H9 (cell line): ENCODE measurements at regions not wholly inside any gene's neighbourhood (a gene's known extent, or its start where the extent isn't known, plus 50 kb on each side); places are given as distances from the start of the nearest gene placed in this dataset.

Experiments
- DNase-seq: peaks from one replicate; pipeline ENCODE4 v3.0.0-alpha.2; 2017
- H2AFZ ChIP-seq: one replicate; pipeline ENCODE4 v1.6.1; 2013; ENCODE audit warnings: mild to moderate bottlenecking, low read length, control low read depth, moderate library complexity
- H2AK5ac ChIP-seq: 2 replicates; pipeline ENCODE4 v1.6.1; 2013; ENCODE audit warnings: low read length, control low read depth, mixed read lengths; ENCODE audit not compliant: insufficient read length
- H2BK120ac ChIP-seq: one replicate; pipeline ENCODE4 v1.6.1; 2013; ENCODE audit warnings: low read depth, mild to moderate bottlenecking, low read length, control low read depth, inconsistent platforms; ENCODE audit not compliant: poor library complexity, severe bottlenecking
- H2BK12ac ChIP-seq: 2 replicates; pipeline ENCODE4 v1.6.1; 2013; ENCODE audit warnings: low read length, control low read depth, mixed read lengths, low read depth; ENCODE audit not compliant: insufficient read length
- H2BK15ac ChIP-seq: 2 replicates; pipeline ENCODE4 v1.6.1; 2013; ENCODE audit warnings: low read depth, low read length, control low read depth
- H2BK20ac ChIP-seq: one replicate; pipeline ENCODE4 v1.6.1; 2013; ENCODE audit warnings: low read depth, mild to moderate bottlenecking, low read length, control low read depth, inconsistent platforms; ENCODE audit not compliant: poor library complexity, severe bottlenecking
- H2BK5ac ChIP-seq: 2 replicates; pipeline ENCODE4 v1.6.1; 2013; ENCODE audit warnings: low read length, control low read depth, mixed read lengths; ENCODE audit not compliant: insufficient read length
- H3K14ac ChIP-seq: 2 replicates; pipeline ENCODE4 v1.6.1; 2013; ENCODE audit warnings: low read length, control low read depth; ENCODE audit not compliant: insufficient read depth
- H3K18ac ChIP-seq: 2 replicates; pipeline ENCODE4 v1.6.1; 2013; ENCODE audit warnings: low read depth, mild to moderate bottlenecking, mixed read lengths, low read length, control low read depth; ENCODE audit not compliant: insufficient read length
- H3K23ac ChIP-seq: 2 replicates; pipeline ENCODE4 v1.6.1; 2013; ENCODE audit warnings: low read length, control low read depth, mixed read lengths, low read depth; ENCODE audit not compliant: insufficient read length
- H3K23me2 ChIP-seq: 2 replicates; pipeline ENCODE4 v1.6.1; 2013; ENCODE audit warnings: low read depth, mild to moderate bottlenecking, mixed read lengths, low read length, control low read depth; ENCODE audit not compliant: insufficient read length, poor library complexity, severe bottlenecking
- H3K27ac ChIP-seq: 2 replicates; pipeline ENCODE4 v1.5.1; 2013; ENCODE audit warnings: low read length, control low read depth, mixed read lengths, low read depth; ENCODE audit not compliant: insufficient read length
- H3K27me3 ChIP-seq: 2 replicates; pipeline ENCODE4 v1.6.1; 2013; ENCODE audit warnings: low read length, control low read depth, inconsistent platforms; ENCODE audit not compliant: insufficient read depth
- H3K4ac ChIP-seq: 2 replicates; pipeline ENCODE4 v1.6.1; 2013; ENCODE audit warnings: low read depth, mild to moderate bottlenecking, control low read depth, inconsistent platforms, low read length, moderate library complexity
- H3K4me1 ChIP-seq: 2 replicates; pipeline ENCODE4 v1.6.1; 2013; ENCODE audit warnings: low read length, control low read depth, inconsistent platforms; ENCODE audit not compliant: insufficient read depth
- H3K4me2 ChIP-seq: 2 replicates; pipeline ENCODE4 v1.6.1; 2013; ENCODE audit warnings: low read length, control low read depth, mixed read lengths; ENCODE audit not compliant: insufficient read length, insufficient read depth
- H3K56ac ChIP-seq: 2 replicates; pipeline ENCODE4 v1.6.1; 2013; ENCODE audit warnings: low read depth, mild to moderate bottlenecking, mixed read lengths, low read length, control low read depth; ENCODE audit not compliant: insufficient read length
- H3K79me1 ChIP-seq: 2 replicates; pipeline ENCODE4 v1.6.1; 2013; ENCODE audit warnings: low read depth, mild to moderate bottlenecking, moderate library complexity, low read length, control low read depth, inconsistent platforms; ENCODE audit not compliant: insufficient read depth, poor library complexity, severe bottlenecking
- H3K79me2 ChIP-seq: 2 replicates; pipeline ENCODE4 v1.6.1; 2013; ENCODE audit warnings: low read length, control low read depth, inconsistent platforms; ENCODE audit not compliant: insufficient read depth
- H3K9ac ChIP-seq: 2 replicates; pipeline ENCODE4 v1.6.1; 2013; ENCODE audit warnings: low read length, control low read depth, mixed read lengths; ENCODE audit not compliant: insufficient read length; ENCODE audit errors: extremely low read depth
- H3K9me3 ChIP-seq: one replicate; pipeline ENCODE4 v1.6.1; 2013; ENCODE audit warnings: low read depth, low read length, inconsistent platforms; ENCODE audit not compliant: control insufficient read depth
- H3T11ph ChIP-seq: one replicate; pipeline ENCODE4 v1.6.1; 2013; ENCODE audit warnings: mild to moderate bottlenecking, low read length, control low read depth, inconsistent platforms
- H4K20me1 ChIP-seq: one replicate; pipeline ENCODE4 v1.6.1; 2013; ENCODE audit not compliant: control insufficient read depth, insufficient read length, insufficient read depth
- H4K5ac ChIP-seq: 2 replicates; pipeline ENCODE4 v1.6.1; 2013; ENCODE audit warnings: low read depth, mild to moderate bottlenecking, mixed read lengths, low read length, control low read depth; ENCODE audit not compliant: insufficient read length
- H4K8ac ChIP-seq: replicated peaks from 2 replicates; pipeline ENCODE4 v1.6.1; 2013; ENCODE audit warnings: low read length, control low read depth, mixed read lengths, low read depth; ENCODE audit not compliant: insufficient read length
- H4K91ac ChIP-seq: 2 replicates; pipeline ENCODE4 v1.6.1; 2013; ENCODE audit warnings: low read depth, mild to moderate bottlenecking, moderate library complexity, mixed read lengths, low read length, control low read depth; ENCODE audit not compliant: insufficient read length
- H3K27ac Mint-ChIP-seq, 3 experiments: 2 replicates in 2 of 3; 3 replicates in 1 of 3; pipeline ENCODE4 v1.8.0; 2020 to 2021; ENCODE audit warnings: mixed read lengths in 3 of 3, mild to moderate bottlenecking in 1 of 3, moderate library complexity in 1 of 3
- H3K27me3 Mint-ChIP-seq: 2 replicates; pipeline ENCODE4 v1.8.0; 2021; ENCODE audit warnings: low read depth, mild to moderate bottlenecking, moderate library complexity, mixed read lengths
- H3K36me3 Mint-ChIP-seq, 3 experiments: 2 replicates in 2 of 3; 3 replicates in 1 of 3; pipeline ENCODE4 v1.8.0; 2020 to 2021; ENCODE audit warnings: low read depth in 3 of 3, mixed read lengths in 3 of 3; ENCODE audit not compliant: insufficient read depth in 1 of 3
- H3K4me1 Mint-ChIP-seq, 2 experiments: 2 replicates each; pipeline ENCODE4 v1.8.0; 2020; ENCODE audit warnings: mixed read lengths in 2 of 2
- H3K4me3 Mint-ChIP-seq, 2 experiments: 2 replicates in 1 of 2; 3 replicates in 1 of 2; pipeline ENCODE4 v1.8.0; 2020 to 2021; ENCODE audit warnings: mild to moderate bottlenecking in 2 of 2, mixed read lengths in 2 of 2, moderate library complexity in 1 of 2
- H3K9me3 Mint-ChIP-seq, 2 experiments: 2 replicates in 1 of 2; 3 replicates in 1 of 2; pipeline ENCODE4 v1.8.0; 2020; ENCODE audit warnings: mild to moderate bottlenecking in 2 of 2, mixed read lengths in 2 of 2, moderate library complexity in 1 of 2
- CTCF ChIP-seq: fragments of 200-600 bp; sonication (generic); conservative IDR thresholded peaks from 3 replicates; pipeline ENCODE4 v1.8.0; 2021; ENCODE audit warnings: antibody characterized with exemption, mild to moderate bottlenecking
- WGBS: extraction: QIAGEN DNeasy Blood & Tissue Kit; methylation state at CpG from one replicate; pipeline ENCODE4 v1.1.7; 2013; ENCODE audit warnings: missing lambda C conversion rate, low lambda C conversion rate, mixed read lengths; ENCODE audit not compliant: insufficient read length; ENCODE audit errors: extremely low coverage; 5-methylcytosine and 5-hydroxymethylcytosine counted together

GRCh38 chr10:3339121-3339520 lies 166.5 kb upstream of the PITRM1 start:
- no peak overlapping the region for H4K5ac ChIP-seq
- no peak overlapping the region for H2BK15ac ChIP-seq
- H2BK20ac ChIP-seq = no peak overlapping the region
- 0 out of 2 replicates have a peak, but pooled peaks cover 2% of the 10 kb centered on the region for H3K4me1 ChIP-seq
- H3K36me3 Mint-ChIP-seq = no peaks in the 10 kb centered on the region
- no peak for DNase-seq
- H3K4ac ChIP-seq = no peak overlapping the region
- no peaks in the 10 kb centered on the region for H3K23me2 ChIP-seq
- H3K4me1 Mint-ChIP-seq = peaks cover 11 to 17% of the 10 kb centered on the region in 2 experiments
- no peak overlapping the region for H3K23ac ChIP-seq
- no peak overlapping the region for H2BK5ac ChIP-seq
- H4K8ac ChIP-seq = no peak overlapping the region
- no peaks in the 10 kb centered on the region for H4K20me1 ChIP-seq
- no peaks in the 10 kb centered on the region for H3K27me3 ChIP-seq
- H3K9me3 Mint-ChIP-seq = no peaks in the 10 kb centered on the region
- no peak overlapping the region for H2AFZ ChIP-seq
- WGBS = no CpG with 5 or more reads among the region's 7 CpGs
- no peak overlapping the region for H4K91ac ChIP-seq
- H3K27me3 Mint-ChIP-seq = peaks cover 2% of the 10 kb centered on the region
- H3K79me2 ChIP-seq = no peaks in the 10 kb centered on the region
- no peaks in the 10 kb centered on the region for H3K79me1 ChIP-seq
- no peak overlapping the region for H3T11ph ChIP-seq
- no peak overlapping the region for H2AK5ac ChIP-seq
- no peak overlapping the region for H3K27ac ChIP-seq
- no peak overlapping the region for H2BK12ac ChIP-seq
- no peak overlapping the region for H3K14ac ChIP-seq
- no peak overlapping the region for H3K4me2 ChIP-seq
- H3K56ac ChIP-seq = no peak overlapping the region
- no peak overlapping the region for H3K9ac ChIP-seq
- no peak overlapping the region for H3K4me3 Mint-ChIP-seq
- TF ChIP-seq CTCF = no peak
- no peak overlapping the region for H3K27ac Mint-ChIP-seq
- H3K9me3 ChIP-seq = no peaks in the 10 kb centered on the region
- H3K18ac ChIP-seq = no peak overlapping the region
- no peak overlapping the region for H2BK120ac ChIP-seq
